Left ventricle myocardium inferior (tissue), 1 donor: ENCODE measurements at regions not wholly inside any gene's neighbourhood (a gene's known extent, or its start where the extent isn't known, plus 50 kb on each side); places are given as distances from the start of the nearest gene placed in this dataset.
"Not testable (repeated sequence)": the region's sequence is repeated elsewhere in the genome, so short reads cannot be mapped to it uniquely, and the experiment has no call there.

ENCODE experiments used
- DNase-seq: peaks from one replicate; pipeline ENCODE4 v3.0.0-alpha.2; 2020
- H3K27ac ChIP-seq: fragments of 200-600 bp; replicated peaks from 2 replicates; pipeline ENCODE4 v1.8.0; 2021
- H3K27me3 ChIP-seq: fragments of 200-600 bp; 2 replicates; pipeline ENCODE4 v1.8.0; 2021; ENCODE audit warnings: low read depth
- H3K36me3 ChIP-seq: fragments of 200-600 bp; 2 replicates; pipeline ENCODE4 v1.8.0; 2021
- H3K4me1 ChIP-seq: fragments of 200-600 bp; 2 replicates; pipeline ENCODE4 v1.8.0; 2021
- H3K4me3 ChIP-seq: fragments of 200-600 bp; 2 replicates; pipeline ENCODE4 v1.8.0; 2021; ENCODE audit warnings: mild to moderate bottlenecking, moderate library complexity
- H3K9me3 ChIP-seq: fragments of 200-600 bp; replicated peaks from 2 replicates; pipeline ENCODE4 v1.8.0; 2021
- intact Hi-C: fragments of 100-400 bp; cut with micrococcal nuclease; formaldehyde crosslinking; loops from one replicate; pipeline ENCODE4 v1.11.0; 2022
- TF ChIP-seq, protein P1 (sequence below): fragments of 200-600 bp; IDR thresholded peaks from 2 replicates; pipeline ENCODE4 v1.8.0; 2021; ENCODE audit warnings: antibody characterized with exemption, mild to moderate bottlenecking, borderline replicate concordance
- donor health status: DM: no; HTN: yes; CAD: no; lungs with severe emphysema.

GRCh38 chr3:81871358-81872155 lies 110.1 kb upstream of the GBE1 start:
- H3K9me3 ChIP-seq: no peaks in the 10 kb centered on the region
- H3K4me3 ChIP-seq: no peak overlapping the region
- H3K27me3 ChIP-seq: no peaks in the 10 kb centered on the region
- TF ChIP-seq, protein P1, sequence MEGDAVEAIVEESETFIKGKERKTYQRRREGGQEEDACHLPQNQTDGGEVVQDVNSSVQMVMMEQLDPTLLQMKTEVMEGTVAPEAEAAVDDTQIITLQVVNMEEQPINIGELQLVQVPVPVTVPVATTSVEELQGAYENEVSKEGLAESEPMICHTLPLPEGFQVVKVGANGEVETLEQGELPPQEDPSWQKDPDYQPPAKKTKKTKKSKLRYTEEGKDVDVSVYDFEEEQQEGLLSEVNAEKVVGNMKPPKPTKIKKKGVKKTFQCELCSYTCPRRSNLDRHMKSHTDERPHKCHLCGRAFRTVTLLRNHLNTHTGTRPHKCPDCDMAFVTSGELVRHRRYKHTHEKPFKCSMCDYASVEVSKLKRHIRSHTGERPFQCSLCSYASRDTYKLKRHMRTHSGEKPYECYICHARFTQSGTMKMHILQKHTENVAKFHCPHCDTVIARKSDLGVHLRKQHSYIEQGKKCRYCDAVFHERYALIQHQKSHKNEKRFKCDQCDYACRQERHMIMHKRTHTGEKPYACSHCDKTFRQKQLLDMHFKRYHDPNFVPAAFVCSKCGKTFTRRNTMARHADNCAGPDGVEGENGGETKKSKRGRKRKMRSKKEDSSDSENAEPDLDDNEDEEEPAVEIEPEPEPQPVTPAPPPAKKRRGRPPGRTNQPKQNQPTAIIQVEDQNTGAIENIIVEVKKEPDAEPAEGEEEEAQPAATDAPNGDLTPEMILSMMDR: peak; percentile 35
- no peak for DNase-seq
- H3K4me1 ChIP-seq: no peaks in the 10 kb centered on the region
- no peak overlapping the region for H3K27ac ChIP-seq
- H3K36me3 ChIP-seq: no peaks in the 10 kb centered on the region
- intact Hi-C loops: no loop called here

- DNase-seq: no peak
- Histone ChIP-seq H3K4me1 (peaks cover 3% of the 10 kb centered on the region), H3K27me3 (no peaks in the 10 kb centered on the region), H3K27ac (no peak overlapping the region), H3K9me3 (no peaks in the 10 kb centered on the region), H3K4me3 (no peak overlapping the region), H3K36me3 (no peaks in the 10 kb centered on the region)
- TF ChIP-seq, protein P1: no peak
- intact Hi-C loops: no loop called here
Measured at GRCh38 chr3:81869382-81869781, 107.9 kb upstream of the GBE1 start.

DNA sequence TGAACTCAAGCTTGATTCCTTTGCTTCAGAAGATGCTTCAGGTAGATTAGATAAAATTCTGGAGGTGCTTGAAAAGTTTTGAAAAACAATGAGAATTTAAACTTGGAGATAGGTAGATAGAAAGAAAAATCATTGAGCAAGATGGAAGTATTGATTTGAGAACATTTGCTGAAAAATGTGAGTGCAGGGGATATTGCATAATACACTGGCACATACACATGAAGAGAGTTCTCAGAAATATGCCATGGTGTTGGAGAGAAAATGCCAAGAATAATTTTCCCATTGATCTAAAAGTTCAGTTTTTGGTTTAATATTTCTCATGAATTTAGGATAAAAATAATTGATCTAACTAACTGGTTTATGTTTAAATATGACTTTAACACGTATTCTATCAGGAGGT lies 107.2 kb upstream of the GBE1 start:
- H3K27ac ChIP-seq: no peak overlapping the region
- H3K9me3 ChIP-seq: no peaks in the 10 kb centered on the region
- TF ChIP-seq, protein P1: no peak
- no peaks in the 10 kb centered on the region for H3K36me3 ChIP-seq
- DNase-seq: no peak
- H3K27me3 ChIP-seq: no peaks in the 10 kb centered on the region
- H3K4me1 ChIP-seq: peaks cover 11% of the 10 kb centered on the region
- intact Hi-C loops: no loop called here
- no peak overlapping the region for H3K4me3 ChIP-seq

DNA sequence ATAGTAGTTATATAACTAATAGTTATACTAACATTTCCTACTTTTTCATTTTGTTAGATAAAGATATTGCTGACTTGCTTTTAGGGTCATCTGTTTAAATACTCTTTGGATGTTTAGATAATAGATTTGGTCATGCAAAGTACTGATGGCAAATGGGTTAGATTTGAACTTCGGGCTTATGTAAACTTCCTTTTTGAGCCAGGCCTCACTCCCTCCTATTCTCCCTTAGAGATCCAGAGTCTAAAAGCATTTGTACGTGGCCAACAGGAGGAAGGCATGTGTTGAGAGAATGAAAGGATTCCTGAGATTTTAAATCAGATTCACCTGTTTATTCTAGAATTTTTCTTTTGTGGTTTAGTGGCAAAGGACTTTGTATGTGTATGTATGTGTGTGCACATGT lies 106.4 kb upstream of the GBE1 start:
- H3K9me3 ChIP-seq: no peaks in the 10 kb centered on the region
- no peaks in the 10 kb centered on the region for H3K27me3 ChIP-seq
- H3K27ac ChIP-seq: no peak overlapping the region
- TF ChIP-seq, protein P1: no peak
- H3K4me1 ChIP-seq: peaks cover 12% of the 10 kb centered on the region
- no peak overlapping the region for H3K4me3 ChIP-seq
- DNase-seq: no peak
- intact Hi-C loops: no loop called here
- no peaks in the 10 kb centered on the region for H3K36me3 ChIP-seq

DNA sequence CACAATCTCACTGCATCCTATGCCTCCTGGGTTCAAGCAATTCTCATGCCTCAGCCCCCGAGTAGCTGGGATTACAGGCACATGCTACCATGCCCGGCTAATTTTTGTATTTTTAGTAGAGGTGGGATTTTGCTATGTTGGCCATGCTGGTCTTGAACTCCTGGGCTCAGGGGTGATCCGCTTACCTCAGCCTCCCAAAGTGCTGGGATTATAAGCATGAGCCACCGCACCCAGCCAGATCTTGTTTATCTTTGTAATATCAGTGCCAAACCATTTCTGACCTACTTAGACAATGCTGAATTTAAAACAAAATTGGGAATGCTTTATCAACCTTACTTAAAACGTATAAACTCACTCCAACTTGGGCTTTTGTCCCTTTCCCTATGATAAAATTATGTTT lies 103.7 kb upstream of the GBE1 start:
- DNase-seq, H3K9me3 ChIP-seq, H3K36me3 ChIP-seq, H3K27ac ChIP-seq, intact Hi-C loops, H3K4me3 ChIP-seq, H3K27me3 ChIP-seq: not testable (repeated sequence)
- peaks cover 12% of the 10 kb centered on the region for H3K4me1 ChIP-seq

DNA sequence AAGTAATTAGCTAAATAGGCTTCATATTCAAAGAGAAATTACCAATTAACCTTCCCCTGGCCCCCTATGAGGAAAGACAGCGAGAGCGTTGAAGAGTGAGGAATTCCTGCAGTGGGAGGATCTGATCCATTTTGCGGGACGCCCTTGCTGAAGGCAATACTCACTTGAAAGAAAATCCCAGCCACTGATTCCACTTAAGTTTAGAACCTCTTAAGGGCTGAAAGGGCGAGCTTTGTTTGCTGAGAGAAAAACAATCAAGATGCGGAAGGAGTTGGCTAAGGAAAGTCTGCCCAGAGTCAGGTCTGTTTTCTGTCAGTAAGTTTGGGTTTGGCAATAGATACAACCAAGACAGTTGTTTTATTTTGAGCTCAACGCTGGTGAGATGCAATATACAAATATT lies 102.8 kb upstream of the GBE1 start:
- Histone ChIP-seq H3K27ac (peak overlapping the region; percentile 17), H3K9me3 (no peaks in the 10 kb centered on the region), H3K4me1 (peaks cover 12% of the 10 kb centered on the region), H3K4me3 (peak overlapping the region; percentile 48), H3K36me3 (no peaks in the 10 kb centered on the region), H3K27me3 (no peaks in the 10 kb centered on the region)
- TF ChIP-seq, protein P1: no peak
- DNase-seq: no peak
- intact Hi-C loops: no loop called here
